GM12878 (cell line): ENCODE measurements at regions not wholly inside any gene's neighbourhood (a gene's known extent, or its start where the extent isn't known, plus 50 kb on each side); places are given as distances from the start of the nearest gene placed in this dataset.

ENCODE experiments used
- ATAC-seq: fragments of 200-7000 bp; cut with Tn5 transposase; 3 replicates; pipeline ENCODE4 v1.9.1; 2020; ENCODE audit warnings: mild to moderate bottlenecking, moderate library complexity
- BruUV-seq: library from RNA; stranded (reverse); fragments of 400-500 nt; replicated peaks from 2 replicates; lab custom pipeline; 2021; lab: Mats Ljungman, UMichigan
- CTCF ChIA-PET: fragments of 300-600 bp; sonication (Branson Sonifier 250); formaldehyde crosslinking; extraction: SDS; loops from one replicate; lab custom pipeline; 2021; ENCODE audit warnings: inconsistent platforms; lab: Yijun Ruan, JAX
- POLR2A ChIA-PET: fragments of 350-600 bp; formaldehyde crosslinking; extraction: SDS; loops from one replicate; lab custom pipeline; 2021; ENCODE audit warnings: inconsistent platforms; lab: Charles Lee
- RAD21 ChIA-PET: fragments of 300-600 bp; sonication (Branson Sonifier 250); formaldehyde crosslinking; loops from one replicate; lab custom pipeline; 2023; ENCODE audit warnings: antibody characterized with exemption; ENCODE audit not compliant: unreplicated experiment; lab: Charles Lee
- SMC1A ChIA-PET: fragments of 300-600 bp; sonication (Branson Sonifier 250); formaldehyde crosslinking; loops from one replicate; lab custom pipeline; 2023; ENCODE audit not compliant: unreplicated experiment, uncharacterized antibody; lab: Charles Lee
- DNase-seq: peaks from one replicate; pipeline ENCODE4 v3.0.0-alpha.2; 2011; ENCODE audit warnings: low read depth, low spot score
- FAIRE-seq: peaks from 3 replicates; lab custom pipeline; 2011; peaks lifted over from hg19 to GRCh38; lab: Jason Lieb, UNC
- H2AFZ ChIP-seq: 2 replicates; pipeline ENCODE4 v1.6.0; 2011; ENCODE audit warnings: low read depth, low read length, control low read depth; ENCODE audit not compliant: control insufficient read depth
- H3K27ac ChIP-seq: 2 replicates; pipeline ENCODE4 v1.5.1; 2011; ENCODE audit warnings: control low read depth; ENCODE audit not compliant: control insufficient read depth, insufficient read depth
- H3K27me3 ChIP-seq, 2 experiments: replicated peaks in 1 of 2; 2 replicates each; pipeline versions ENCODE4 v1.6.0 to v1.6.1; 2011; ENCODE audit warnings: low read length in 1 of 2; ENCODE audit not compliant: control insufficient read depth in 2 of 2, insufficient read depth in 2 of 2
- H3K36me3 ChIP-seq, 2 experiments: 2 replicates each; pipeline ENCODE4 v1.5.1; 2011; ENCODE audit warnings: low read length in 1 of 2; ENCODE audit not compliant: control insufficient read depth in 2 of 2, insufficient read depth in 2 of 2
- H3K4me1 ChIP-seq: 2 replicates; pipeline ENCODE4 v1.6.1; 2011; ENCODE audit warnings: mild to moderate bottlenecking, low read length, moderate library complexity, mixed read lengths; ENCODE audit not compliant: control insufficient read depth, insufficient read depth
- H3K4me2 ChIP-seq: 2 replicates; pipeline ENCODE4 v1.6.0; 2011; ENCODE audit warnings: control low read depth; ENCODE audit not compliant: control insufficient read depth, insufficient read depth
- H3K4me3 ChIP-seq: fragments of 200-600 bp; sonication (generic); 2 replicates; pipeline ENCODE4 v1.5.1; 2016
- H3K79me2 ChIP-seq: 2 replicates; pipeline ENCODE4 v1.6.0; 2011; ENCODE audit warnings: low read length; ENCODE audit not compliant: control insufficient read depth, insufficient read depth
- H3K9ac ChIP-seq: 2 replicates; pipeline ENCODE4 v1.8.0; 2011; ENCODE audit warnings: low read length, control low read depth, mixed read lengths; ENCODE audit not compliant: control insufficient read depth, insufficient read depth
- H3K9me3 ChIP-seq: replicated peaks from 3 replicates; pipeline ENCODE4 v1.5.1; 2011; ENCODE audit warnings: mild to moderate bottlenecking, low read length; ENCODE audit not compliant: control insufficient read depth, insufficient read depth
- H4K20me1 ChIP-seq: 2 replicates; pipeline ENCODE4 v1.6.0; 2011; ENCODE audit not compliant: control insufficient read depth, insufficient read depth
- E2F8 ChIP-seq: fragments of 450-650 bp; IDR thresholded peaks from 2 replicates; pipeline ENCODE4 v1.6.1; 2018; ENCODE audit warnings: mild to moderate bottlenecking, low read depth, moderate library complexity; ENCODE audit not compliant: partially characterized antibody
- EZH2 ChIP-seq: IDR thresholded peaks from 2 replicates; pipeline ENCODE4 v1.6.1; 2012; ENCODE audit warnings: low read depth, mild to moderate bottlenecking, control low read depth, inconsistent platforms, low read length, borderline replicate concordance; ENCODE audit not compliant: control insufficient read depth
- HCFC1 ChIP-seq: fragments of 150-350 bp; IDR thresholded peaks from 2 replicates; pipeline ENCODE4 v1.6.1; 2014; ENCODE audit warnings: low read length
- HDAC6 ChIP-seq: fragments of 200-600 bp; sonication (generic); IDR thresholded peaks from one replicate; pipeline ENCODE4 v1.8.0; 2017; ENCODE audit warnings: antibody characterized with exemption; ENCODE audit not compliant: unreplicated experiment
- PKNOX1 ChIP-seq: fragments of 450-650 bp; IDR thresholded peaks from 2 replicates; pipeline ENCODE4 v1.6.1; 2016; ENCODE audit warnings: mild to moderate bottlenecking
- STAT3 ChIP-seq: IDR thresholded peaks from 2 replicates; pipeline ENCODE4 v1.6.1; 2011; ENCODE audit warnings: low read depth, low read length, improper control_type of control experiment
- WGBS: methylation state at CpG from one replicate; pipeline ENCODE4 v1.1.6; 2016; ENCODE audit warnings: low lambda C conversion rate; ENCODE audit not compliant: insufficient replicate concordance, insufficient coverage; ENCODE audit errors: missing lambda C conversion rate; 5-methylcytosine and 5-hydroxymethylcytosine counted together
- in situ Hi-C: fragments of 300-500 bp; cut with MboI; formaldehyde crosslinking; loops from 9 replicates; pipeline ENCODE4 v1.14.3; 2018; ENCODE audit warnings: mixed read lengths
- intact Hi-C: fragments of 100-400 bp; cut with micrococcal nuclease; formaldehyde crosslinking; loops from one replicate; pipeline ENCODE4 v1.14.2; 2022; ENCODE audit not compliant: unreplicated experiment

GRCh38 chr5:39822020-39822419 is 397.2 kb upstream of the DAB2 start:
- ChIA-PET CTCF (no interaction called here), SMC1A (no interaction called here), RAD21 (no interaction called here), POLR2A (no interaction called here)
- no peak overlapping the region for H3K4me2 ChIP-seq
- no peak overlapping the region for H3K4me3 ChIP-seq
- H3K36me3 ChIP-seq: no peaks in the 10 kb centered on the region
- no peaks in the 10 kb centered on the region for H4K20me1 ChIP-seq
- BruUV-seq: no TSS peak
- H3K9ac ChIP-seq: no peak overlapping the region
- intact Hi-C loops: no loop called here
- no peak overlapping the region for H2AFZ ChIP-seq
- no peak for TF ChIP-seq EZH2
- no peak for TF ChIP-seq PKNOX1
- TF ChIP-seq E2F8: no peak
- no peak for TF ChIP-seq STAT3
- no peak for TF ChIP-seq HCFC1
- TF ChIP-seq HDAC6: no peak
- in situ Hi-C loops: no loop called here
- 50% methylated on average over 1 of the region's 1 CpG for WGBS
- no peaks in the 10 kb centered on the region for H3K4me1 ChIP-seq
- H3K9me3 ChIP-seq: no peaks in the 10 kb centered on the region
- DNase-seq (no peak), ATAC-seq (no peak), FAIRE-seq (no peak)
- no peaks in the 10 kb centered on the region for H3K79me2 ChIP-seq
- no peak overlapping the region for H3K27ac ChIP-seq
- H3K27me3 ChIP-seq: no peaks in the 10 kb centered on the region
